ENCODE measurements at regions not wholly inside any gene's neighbourhood (a gene's known extent, or its start where the extent isn't known, plus 50 kb on each side); places are given as distances from the start of the nearest gene placed in this dataset.

DNA sequence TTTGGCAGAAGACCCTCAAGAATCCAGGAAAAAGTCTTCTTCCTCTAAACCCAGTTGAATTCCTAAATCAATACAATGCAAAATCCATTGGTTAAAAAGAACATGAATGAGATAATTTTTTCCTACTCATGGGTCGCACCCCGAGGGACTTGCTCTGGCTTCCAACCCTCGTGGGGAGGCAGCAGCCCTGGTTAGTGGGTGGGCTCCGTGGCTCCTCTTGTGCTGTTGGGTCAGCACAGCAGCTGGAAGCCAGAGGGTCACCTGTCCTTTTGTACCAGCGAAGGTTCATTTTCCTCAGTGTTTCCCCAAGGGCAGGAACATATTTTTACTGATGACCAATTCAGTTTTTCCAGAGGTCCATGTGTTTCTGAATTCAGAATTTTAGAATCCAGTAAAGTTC lies 120.6 kb upstream of the S1PR3 start:
- no peak overlapping the region for H3K9ac ChIP-seq (ENCODE audit: low read depth in 1 of 2, low read length in 2 of 2)
- peaks cover 0 to 5% (median 0%) of the 10 kb centered on the region in 4 donors for H3K27me3 ChIP-seq (ENCODE audit: control insufficient read depth in 4 of 4, insufficient read depth in 4 of 4, low read length in 3 of 4)
- DNase-seq (ENCODE audit: low spot score): no peak
- peaks cover 0 to 7% (median under 1%) of the 10 kb centered on the region in 4 donors for H3K9me3 ChIP-seq (ENCODE audit: control insufficient read depth in 4 of 4, low read length in 3 of 4)
- no peaks in the 10 kb centered on the region for H3K4me1 ChIP-seq (ENCODE audit: control insufficient read depth in 4 of 4, insufficient read depth in 4 of 4, low read length in 3 of 4)
- no peak overlapping the region for H3K27ac ChIP-seq (ENCODE audit: low read depth in 1 of 2, low read length in 2 of 2)
- no peaks in the 10 kb centered on the region for H3K36me3 ChIP-seq (ENCODE audit: control insufficient read depth in 4 of 4, insufficient read depth in 3 of 4, low read depth in 1 of 4, low read length in 3 of 4)
- TF ChIP-seq SP1 (IDR thresholded peaks at IDR 0.05) (no peak), RAD21 (IDR thresholded peaks at IDR 0.05) (no peak), YY1 (IDR thresholded peaks at IDR 0.05) (no peak), NR2F2 (IDR thresholded peaks at IDR 0.05) (no peak), RXRA (IDR thresholded peaks at IDR 0.05) (no peak), FOXA1 (IDR thresholded peaks at IDR 0.05) (no peak), FOXA2 (IDR thresholded peaks at IDR 0.05) (no peak), JUND (IDR thresholded peaks at IDR 0.05) (no peak), TAF1 (conservative IDR thresholded peaks at IDR 0.05) (no peak), HNF4A (conservative IDR thresholded peaks at IDR 0.05) (no peak), GABPA (IDR thresholded peaks at IDR 0.05 in 1 of 2, conservative IDR thresholded peaks at IDR 0.05 in 1 of 2) (no peak), HNF4G (IDR thresholded peaks at IDR 0.05) (no peak), EGR1 (IDR thresholded peaks at IDR 0.05; ENCODE audit: low read depth in 2 of 2) (no peak)
- TF ChIP-seq, protein P1, sequence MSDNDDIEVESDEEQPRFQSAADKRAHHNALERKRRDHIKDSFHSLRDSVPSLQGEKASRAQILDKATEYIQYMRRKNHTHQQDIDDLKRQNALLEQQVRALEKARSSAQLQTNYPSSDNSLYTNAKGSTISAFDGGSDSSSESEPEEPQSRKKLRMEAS (IDR thresholded peaks at IDR 0.05): no peak
- TF ChIP-seq, protein P2, sequence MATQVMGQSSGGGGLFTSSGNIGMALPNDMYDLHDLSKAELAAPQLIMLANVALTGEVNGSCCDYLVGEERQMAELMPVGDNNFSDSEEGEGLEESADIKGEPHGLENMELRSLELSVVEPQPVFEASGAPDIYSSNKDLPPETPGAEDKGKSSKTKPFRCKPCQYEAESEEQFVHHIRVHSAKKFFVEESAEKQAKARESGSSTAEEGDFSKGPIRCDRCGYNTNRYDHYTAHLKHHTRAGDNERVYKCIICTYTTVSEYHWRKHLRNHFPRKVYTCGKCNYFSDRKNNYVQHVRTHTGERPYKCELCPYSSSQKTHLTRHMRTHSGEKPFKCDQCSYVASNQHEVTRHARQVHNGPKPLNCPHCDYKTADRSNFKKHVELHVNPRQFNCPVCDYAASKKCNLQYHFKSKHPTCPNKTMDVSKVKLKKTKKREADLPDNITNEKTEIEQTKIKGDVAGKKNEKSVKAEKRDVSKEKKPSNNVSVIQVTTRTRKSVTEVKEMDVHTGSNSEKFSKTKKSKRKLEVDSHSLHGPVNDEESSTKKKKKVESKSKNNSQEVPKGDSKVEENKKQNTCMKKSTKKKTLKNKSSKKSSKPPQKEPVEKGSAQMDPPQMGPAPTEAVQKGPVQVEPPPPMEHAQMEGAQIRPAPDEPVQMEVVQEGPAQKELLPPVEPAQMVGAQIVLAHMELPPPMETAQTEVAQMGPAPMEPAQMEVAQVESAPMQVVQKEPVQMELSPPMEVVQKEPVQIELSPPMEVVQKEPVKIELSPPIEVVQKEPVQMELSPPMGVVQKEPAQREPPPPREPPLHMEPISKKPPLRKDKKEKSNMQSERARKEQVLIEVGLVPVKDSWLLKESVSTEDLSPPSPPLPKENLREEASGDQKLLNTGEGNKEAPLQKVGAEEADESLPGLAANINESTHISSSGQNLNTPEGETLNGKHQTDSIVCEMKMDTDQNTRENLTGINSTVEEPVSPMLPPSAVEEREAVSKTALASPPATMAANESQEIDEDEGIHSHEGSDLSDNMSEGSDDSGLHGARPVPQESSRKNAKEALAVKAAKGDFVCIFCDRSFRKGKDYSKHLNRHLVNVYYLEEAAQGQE (IDR thresholded peaks at IDR 0.05): no peak
- TF ChIP-seq, protein P3, sequence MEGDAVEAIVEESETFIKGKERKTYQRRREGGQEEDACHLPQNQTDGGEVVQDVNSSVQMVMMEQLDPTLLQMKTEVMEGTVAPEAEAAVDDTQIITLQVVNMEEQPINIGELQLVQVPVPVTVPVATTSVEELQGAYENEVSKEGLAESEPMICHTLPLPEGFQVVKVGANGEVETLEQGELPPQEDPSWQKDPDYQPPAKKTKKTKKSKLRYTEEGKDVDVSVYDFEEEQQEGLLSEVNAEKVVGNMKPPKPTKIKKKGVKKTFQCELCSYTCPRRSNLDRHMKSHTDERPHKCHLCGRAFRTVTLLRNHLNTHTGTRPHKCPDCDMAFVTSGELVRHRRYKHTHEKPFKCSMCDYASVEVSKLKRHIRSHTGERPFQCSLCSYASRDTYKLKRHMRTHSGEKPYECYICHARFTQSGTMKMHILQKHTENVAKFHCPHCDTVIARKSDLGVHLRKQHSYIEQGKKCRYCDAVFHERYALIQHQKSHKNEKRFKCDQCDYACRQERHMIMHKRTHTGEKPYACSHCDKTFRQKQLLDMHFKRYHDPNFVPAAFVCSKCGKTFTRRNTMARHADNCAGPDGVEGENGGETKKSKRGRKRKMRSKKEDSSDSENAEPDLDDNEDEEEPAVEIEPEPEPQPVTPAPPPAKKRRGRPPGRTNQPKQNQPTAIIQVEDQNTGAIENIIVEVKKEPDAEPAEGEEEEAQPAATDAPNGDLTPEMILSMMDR (IDR thresholded peaks at IDR 0.05; ENCODE audit: low read depth, low read length, missing input control): no peak
- TF ChIP-seq, protein P4, sequence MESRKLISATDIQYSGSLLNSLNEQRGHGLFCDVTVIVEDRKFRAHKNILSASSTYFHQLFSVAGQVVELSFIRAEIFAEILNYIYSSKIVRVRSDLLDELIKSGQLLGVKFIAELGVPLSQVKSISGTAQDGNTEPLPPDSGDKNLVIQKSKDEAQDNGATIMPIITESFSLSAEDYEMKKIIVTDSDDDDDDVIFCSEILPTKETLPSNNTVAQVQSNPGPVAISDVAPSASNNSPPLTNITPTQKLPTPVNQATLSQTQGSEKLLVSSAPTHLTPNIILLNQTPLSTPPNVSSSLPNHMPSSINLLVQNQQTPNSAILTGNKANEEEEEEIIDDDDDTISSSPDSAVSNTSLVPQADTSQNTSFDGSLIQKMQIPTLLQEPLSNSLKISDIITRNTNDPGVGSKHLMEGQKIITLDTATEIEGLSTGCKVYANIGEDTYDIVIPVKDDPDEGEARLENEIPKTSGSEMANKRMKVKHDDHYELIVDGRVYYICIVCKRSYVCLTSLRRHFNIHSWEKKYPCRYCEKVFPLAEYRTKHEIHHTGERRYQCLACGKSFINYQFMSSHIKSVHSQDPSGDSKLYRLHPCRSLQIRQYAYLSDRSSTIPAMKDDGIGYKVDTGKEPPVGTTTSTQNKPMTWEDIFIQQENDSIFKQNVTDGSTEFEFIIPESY (IDR thresholded peaks at IDR 0.05): no peak
- WGBS: 78% methylated on average over 5 of the region's 5 CpGs
- H3K4me3 ChIP-seq (ENCODE audit: low read depth in 1 of 3, low read length in 3 of 3): no peak overlapping the region

DNA sequence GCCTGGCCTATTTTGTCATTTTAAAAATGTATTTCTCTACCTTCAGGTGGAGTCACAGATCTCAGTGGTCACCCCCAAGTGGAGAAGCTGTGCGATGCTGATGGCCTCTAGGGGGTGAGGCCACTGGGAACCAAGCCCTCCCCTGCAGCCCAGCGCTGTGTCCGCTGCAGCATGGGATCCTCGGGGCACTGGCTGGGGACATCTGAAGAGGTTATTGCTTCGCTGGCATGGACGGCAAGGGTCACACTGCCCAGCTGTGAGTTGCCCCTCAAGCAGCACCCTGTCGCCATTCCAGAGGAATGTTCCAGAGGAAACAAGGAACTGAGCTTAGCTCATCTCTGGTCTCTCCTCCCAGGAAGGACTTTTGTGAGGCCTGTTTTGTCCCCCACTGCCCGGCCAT lies 119.6 kb upstream of the S1PR3 start:
- peaks cover 0 to 5% (median 0%) of the 10 kb centered on the region in 4 donors for H3K27me3 ChIP-seq (ENCODE audit: control insufficient read depth in 4 of 4, insufficient read depth in 4 of 4, low read length in 3 of 4)
- no peak for DNase-seq (ENCODE audit: low spot score)
- H3K9me3 ChIP-seq (ENCODE audit: control insufficient read depth in 4 of 4, low read length in 3 of 4): peaks cover 0 to 7% (median under 1%) of the 10 kb centered on the region in 4 donors
- 82% methylated on average over 8 of the region's 8 CpGs for WGBS
- H3K4me3 ChIP-seq (ENCODE audit: low read depth in 1 of 3, low read length in 3 of 3): no peak overlapping the region
- no peak overlapping the region for H3K9ac ChIP-seq (ENCODE audit: low read depth in 1 of 2, low read length in 2 of 2)
- H3K4me1 ChIP-seq (ENCODE audit: control insufficient read depth in 4 of 4, insufficient read depth in 4 of 4, low read length in 3 of 4): no peaks in the 10 kb centered on the region
- no peaks in the 10 kb centered on the region for H3K36me3 ChIP-seq (ENCODE audit: control insufficient read depth in 4 of 4, insufficient read depth in 3 of 4, low read depth in 1 of 4, low read length in 3 of 4)
- no peak overlapping the region for H3K27ac ChIP-seq (ENCODE audit: low read depth in 1 of 2, low read length in 2 of 2)
- TF ChIP-seq RXRA (IDR thresholded peaks at IDR 0.05): no peak
- TF ChIP-seq JUND (IDR thresholded peaks at IDR 0.05): no peak
- no peak for TF ChIP-seq FOXA1 (IDR thresholded peaks at IDR 0.05)
- TF ChIP-seq, protein P1 (IDR thresholded peaks at IDR 0.05): no peak
- TF ChIP-seq, protein P3 (IDR thresholded peaks at IDR 0.05; ENCODE audit: low read depth, low read length, missing input control): no peak
- TF ChIP-seq, protein P2 (IDR thresholded peaks at IDR 0.05): no peak
- no peak for TF ChIP-seq SP1 (IDR thresholded peaks at IDR 0.05)
- no peak for TF ChIP-seq YY1 (IDR thresholded peaks at IDR 0.05)
- no peak for TF ChIP-seq EGR1 (IDR thresholded peaks at IDR 0.05; ENCODE audit: low read depth in 2 of 2)
- no peak for TF ChIP-seq RAD21 (IDR thresholded peaks at IDR 0.05)

Measured in liver (tissue), 8 donors.